G401.6 (cell line): ENCODE measurements at regions not wholly inside any gene's neighbourhood (a gene's known extent, or its start where the extent isn't known, plus 50 kb on each side); places are given as distances from the start of the nearest gene placed in this dataset.
"Not testable (repeated sequence)": the region's sequence is repeated elsewhere in the genome, so short reads cannot be mapped to it uniquely, and the experiment has no call there.

Experiments used
- FAIRE-seq: peaks from 2 replicates; lab custom pipeline; 2012; peaks lifted over from hg19 to GRCh38; lab: Jason Lieb, UNC

- FAIRE-seq, result not testable (repeated sequence)
Measured at GRCh38 chr3:26157428-26157827, 367.5 kb downstream of the OXSM start.

GRCh38 chr3:26171006-26171405 is 381.1 kb downstream of the OXSM start:
- FAIRE-seq, result no peak

GRCh38 chr3:26191556-26191955 is 401.7 kb downstream of the OXSM start:
- no peak for FAIRE-seq

DNA sequence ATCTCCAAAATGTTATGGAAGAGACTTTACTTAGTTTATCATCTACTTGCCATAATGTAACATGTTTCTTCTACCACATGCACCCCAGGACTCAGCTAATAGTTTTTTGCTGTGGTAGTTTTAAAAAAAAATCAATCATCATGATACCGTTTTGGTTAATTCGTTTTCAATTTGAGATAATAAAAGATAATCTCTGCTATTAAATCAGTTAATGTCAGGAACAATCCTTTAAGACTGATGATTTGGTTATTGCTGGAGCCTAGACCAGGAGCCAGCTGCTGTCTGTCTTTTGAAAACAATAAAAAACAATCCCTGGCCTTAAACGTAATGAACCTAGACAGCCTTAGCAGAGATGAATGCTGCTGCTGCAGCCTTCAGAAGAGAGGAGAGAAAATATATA is 403.7 kb downstream of the OXSM start:
- FAIRE-seq, result no peak

- no peak for FAIRE-seq
Measured at GRCh38 chr3:26196781-26197180, 406.9 kb downstream of the OXSM start.

DNA sequence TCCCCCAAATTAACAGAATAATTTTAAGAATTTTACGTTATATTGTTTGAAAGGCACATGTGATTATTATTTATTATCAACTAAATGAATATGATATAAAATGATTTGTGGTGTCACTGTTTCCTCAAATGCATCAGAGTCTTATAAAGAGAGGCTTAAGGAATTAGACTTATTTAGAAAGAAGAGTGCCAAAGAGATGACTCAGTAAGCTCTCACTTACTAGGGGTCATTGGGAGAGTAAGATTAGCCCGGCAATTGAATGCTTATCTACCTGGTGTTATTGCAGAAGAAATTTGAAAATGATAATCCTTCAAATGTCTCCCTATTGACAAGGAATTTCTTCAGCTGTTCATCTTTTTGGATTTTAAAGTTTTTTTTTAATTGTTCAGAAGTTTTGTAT is 408.7 kb downstream of the OXSM start:
- FAIRE-seq, result no peak

DNA sequence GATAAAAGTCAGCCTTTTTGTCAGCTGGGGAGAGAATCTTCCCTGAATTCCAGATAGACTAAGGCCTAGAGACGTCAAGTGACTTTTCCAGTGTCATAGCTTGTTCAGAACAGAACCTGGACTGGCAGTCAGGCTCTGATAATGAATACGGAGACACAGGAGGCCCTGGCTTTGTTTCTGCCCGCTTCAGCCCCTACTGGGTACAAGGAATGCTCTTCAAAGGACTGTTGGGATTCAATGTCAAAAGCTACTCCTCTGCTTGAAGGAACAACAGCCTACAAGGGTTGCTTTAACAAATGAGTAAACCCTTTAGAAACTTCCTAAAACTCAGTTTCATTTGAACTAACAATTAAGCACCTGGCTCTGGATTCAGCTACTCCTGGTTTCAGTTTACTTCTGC is 412.3 kb downstream of the OXSM start:
- no peak for FAIRE-seq

DNA sequence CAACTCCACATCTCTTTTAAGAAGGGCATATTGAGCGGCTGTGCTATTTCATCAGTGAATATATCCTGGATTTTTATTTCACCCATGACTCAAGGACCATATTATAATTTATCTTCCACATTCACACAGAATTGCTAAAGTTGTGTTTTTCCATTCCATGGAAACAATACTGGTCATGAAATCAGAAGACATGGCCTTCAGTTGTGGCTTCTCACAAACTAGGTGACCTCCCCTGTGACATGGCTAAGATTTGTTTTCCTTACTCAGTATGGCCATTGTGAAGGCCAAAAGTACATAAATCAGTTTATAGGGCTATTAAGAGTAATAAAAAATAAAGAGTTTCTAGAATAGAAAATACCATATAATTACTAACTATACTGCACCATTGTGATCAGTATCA is 415.6 kb downstream of the OXSM start:
- FAIRE-seq, result no peak

- no peak for FAIRE-seq
Measured at GRCh38 chr3:26208201-26208600, 414.4 kb upstream of the LRRC3B start.

DNA sequence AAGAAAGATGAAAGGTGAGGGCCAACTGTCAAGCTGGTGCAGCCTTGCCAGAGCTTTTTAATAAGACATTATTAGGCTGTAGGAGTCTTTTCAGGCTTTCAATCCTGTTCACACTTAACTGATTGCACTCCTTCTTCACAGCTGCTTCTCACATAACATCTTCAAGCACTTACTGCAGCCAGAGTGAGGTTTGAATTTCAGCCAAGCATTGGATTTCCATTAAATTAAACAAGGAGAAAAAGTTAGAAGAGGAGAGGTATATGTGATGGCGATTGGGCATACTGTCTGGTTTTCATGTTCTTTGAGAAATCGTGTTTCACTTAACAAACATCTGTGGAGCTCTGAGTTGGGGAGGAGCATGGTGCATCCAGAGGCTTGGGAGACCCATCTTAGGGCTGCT is 392.8 kb upstream of the LRRC3B start:
- FAIRE-seq, result no peak

DNA sequence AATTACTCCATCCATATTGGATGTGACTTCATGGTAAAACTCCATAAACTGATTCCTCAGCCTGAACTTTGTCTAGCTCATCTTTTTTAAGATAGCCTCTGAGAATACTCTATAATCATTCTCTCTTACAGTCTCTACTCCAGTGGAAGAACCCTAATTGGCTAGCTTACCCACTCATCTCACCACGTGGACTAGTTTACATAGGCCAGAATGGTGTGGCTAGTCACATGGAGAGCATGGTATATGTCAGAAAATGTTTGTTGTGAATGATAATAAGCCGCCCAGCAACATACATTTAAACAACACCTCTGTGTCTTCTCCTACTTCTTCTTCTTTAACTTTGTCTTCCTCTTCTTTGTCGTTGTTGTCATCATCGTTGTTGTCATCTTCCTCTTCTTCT is 389.2 kb upstream of the LRRC3B start:
- FAIRE-seq, result no peak

- no peak for FAIRE-seq
Measured at GRCh38 chr3:26236531-26236930, 386.0 kb upstream of the LRRC3B start.

- no peak for FAIRE-seq
Measured at GRCh38 chr3:26237036-26237682, 385.4 kb upstream of the LRRC3B start.

- not testable (repeated sequence) for FAIRE-seq
Measured at GRCh38 chr3:26244586-26244985, 378.0 kb upstream of the LRRC3B start.

GRCh38 chr3:26245236-26245635 is 377.3 kb upstream of the LRRC3B start:
- FAIRE-seq, result no peak

DNA sequence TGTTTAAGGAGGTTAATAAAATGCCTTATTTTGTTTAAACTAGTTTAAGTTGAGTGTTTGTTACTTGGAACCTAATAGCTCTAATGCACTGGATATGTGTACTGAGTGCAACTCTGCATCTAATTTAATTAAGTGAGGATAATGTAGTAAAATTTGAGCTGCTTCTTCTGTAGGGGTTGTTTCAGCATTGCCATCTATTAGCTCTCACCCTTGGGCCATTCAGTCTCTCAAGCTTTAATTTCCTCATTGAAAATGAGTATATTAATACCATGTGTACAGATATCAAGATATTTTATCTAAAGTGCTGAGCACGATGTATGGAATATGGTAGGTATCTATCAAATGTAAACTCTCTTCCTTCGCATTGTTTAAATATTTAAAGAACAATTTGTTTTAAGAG is 375.7 kb upstream of the LRRC3B start:
- FAIRE-seq, result no peak

DNA sequence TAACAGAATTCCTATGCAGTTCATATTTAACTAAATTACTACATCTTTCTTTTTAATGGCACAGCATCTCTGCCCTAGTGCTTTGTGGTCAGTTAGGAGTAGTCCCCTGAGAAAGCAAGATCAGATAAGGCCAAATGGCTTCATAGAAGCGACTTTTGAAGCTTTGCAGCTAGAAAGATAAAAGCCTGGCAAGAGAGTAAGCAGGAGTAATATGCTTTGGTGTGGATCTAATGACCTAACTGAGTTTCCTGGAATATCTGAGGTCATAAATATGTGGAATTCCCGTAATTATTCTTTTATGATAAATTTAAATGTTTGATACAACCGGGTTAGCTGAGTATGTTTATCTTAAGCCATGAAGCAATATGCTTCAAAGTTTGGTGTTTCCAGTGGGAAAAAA is 374.9 kb upstream of the LRRC3B start:
- no peak for FAIRE-seq

- no peak for FAIRE-seq
Measured at GRCh38 chr3:26252001-26252400, 370.6 kb upstream of the LRRC3B start.

- no peak for FAIRE-seq
Measured at GRCh38 chr3:26256224-26256623, 366.3 kb upstream of the LRRC3B start.

DNA sequence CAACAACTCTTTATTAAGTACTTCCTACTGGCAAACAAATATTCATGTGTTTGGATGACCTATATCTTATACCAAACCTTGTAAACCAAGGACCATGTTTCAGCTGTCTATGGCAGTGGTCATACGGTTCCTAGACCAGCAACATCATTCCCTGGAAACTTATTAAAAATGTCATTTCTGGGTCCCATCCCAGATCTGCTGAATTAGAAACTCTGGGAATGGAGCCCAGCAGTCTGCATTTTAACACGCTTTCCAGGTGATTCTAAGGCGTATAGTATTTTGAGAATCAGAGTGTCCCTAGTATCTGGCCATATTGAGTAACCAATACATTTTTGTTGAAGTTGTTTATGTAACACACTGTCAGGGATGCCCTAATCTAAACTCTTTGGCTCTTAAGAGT is 363.4 kb upstream of the LRRC3B start:
- FAIRE-seq, result no peak

- no peak for FAIRE-seq
Measured at GRCh38 chr3:26260139-26260538, 362.4 kb upstream of the LRRC3B start.

GRCh38 chr3:26264708-26265107 is 357.9 kb upstream of the LRRC3B start:
- FAIRE-seq, result no peak

- FAIRE-seq, result no peak
Measured at GRCh38 chr3:26271848-26272247, 350.7 kb upstream of the LRRC3B start.

DNA sequence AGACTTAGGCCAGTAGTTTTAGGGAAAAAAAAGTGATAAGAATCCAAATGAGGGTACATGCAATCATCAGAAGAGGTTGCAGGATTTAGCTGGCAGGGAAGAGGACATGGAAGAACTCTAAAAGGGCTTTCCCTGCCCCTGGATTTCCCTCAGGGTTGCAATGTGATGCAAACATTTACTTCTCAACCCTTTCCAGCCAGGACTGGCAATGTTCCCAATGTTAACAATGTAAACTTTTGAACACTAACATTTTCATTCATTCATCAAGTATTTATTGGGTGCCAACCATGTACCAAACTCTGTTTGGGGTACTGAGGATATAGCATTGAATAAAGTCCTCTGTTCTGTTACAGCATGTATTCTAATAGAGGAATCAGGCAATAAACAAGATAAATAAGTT is 349.4 kb upstream of the LRRC3B start:
- no peak for FAIRE-seq

- no peak for FAIRE-seq
Measured at GRCh38 chr3:26279091-26279490, 343.5 kb upstream of the LRRC3B start.
